ENCODE measurements at regions not wholly inside any gene's neighbourhood (a gene's known extent, or its start where the extent isn't known, plus 50 kb on each side); places are given as distances from the start of the nearest gene placed in this dataset.
"Not testable (repeated sequence)": the region's sequence is repeated elsewhere in the genome, so short reads cannot be mapped to it uniquely, and the experiment has no call there.

- DNase-seq: no peak
Observed at GRCh38 chr5:13081116-13081515, 863.4 kb downstream of the DNAH5 start.

DNA sequence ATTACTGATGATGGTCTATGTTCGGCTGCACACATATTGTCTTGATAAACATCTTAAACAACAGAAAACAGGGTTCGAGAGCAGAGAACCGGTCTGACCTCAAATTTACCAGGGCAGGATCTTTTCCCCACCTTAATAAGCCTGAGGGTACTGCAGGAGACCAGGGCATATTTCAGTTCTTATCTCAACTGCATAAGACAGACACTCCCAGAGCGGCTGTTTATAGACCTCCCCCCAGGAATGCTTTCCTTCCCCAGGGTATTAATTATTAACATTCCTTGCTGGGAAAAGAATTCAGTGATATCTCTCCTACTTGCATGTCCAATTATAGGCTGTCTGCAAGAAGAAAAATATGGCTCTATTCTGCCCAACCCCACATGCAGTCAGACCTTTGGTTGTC is 871.6 kb downstream of the DNAH5 start:
- not testable (repeated sequence) for DNase-seq

- no peak for DNase-seq
Observed at GRCh38 chr5:13063088-13063487, 881.4 kb downstream of the DNAH5 start.

DNA sequence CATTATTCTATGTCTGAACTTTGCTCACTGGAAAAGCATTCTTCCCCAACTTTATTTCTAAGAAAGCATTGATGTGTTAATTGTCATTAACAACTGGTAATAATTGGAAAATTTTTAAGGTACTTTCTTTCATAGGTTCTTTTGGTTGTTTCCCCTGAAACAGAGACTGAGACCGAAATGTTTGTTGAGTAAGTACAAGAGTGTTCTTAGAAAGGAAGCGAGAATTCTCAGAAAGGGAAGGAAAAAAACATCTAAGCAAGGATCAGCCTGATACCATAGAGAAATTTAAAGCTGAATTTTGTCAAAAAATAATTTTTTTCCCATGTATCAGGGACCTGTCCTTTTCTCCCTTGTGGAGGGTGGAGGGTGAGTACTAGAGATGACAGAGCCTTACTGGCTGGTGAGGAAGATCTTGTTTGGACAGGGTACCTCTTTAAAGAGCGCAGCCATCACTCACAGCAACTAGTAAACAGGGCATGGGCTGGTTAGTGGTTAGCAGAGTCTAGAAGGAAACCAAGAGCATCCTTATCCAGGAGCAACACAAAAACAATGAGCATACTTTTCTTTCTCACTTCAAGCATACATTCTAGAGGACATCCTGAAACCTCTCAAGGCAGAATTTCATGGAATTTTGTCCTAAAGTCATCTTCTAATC is 898.5 kb downstream of the DNAH5 start:
- no peak for DNase-seq

GRCh38 chr5:13034061-13034460 is 910.4 kb downstream of the DNAH5 start:
- no peak for DNase-seq

GRCh38 chr5:13029211-13029610 is 915.3 kb downstream of the DNAH5 start:
- DNase-seq: no peak

DNA sequence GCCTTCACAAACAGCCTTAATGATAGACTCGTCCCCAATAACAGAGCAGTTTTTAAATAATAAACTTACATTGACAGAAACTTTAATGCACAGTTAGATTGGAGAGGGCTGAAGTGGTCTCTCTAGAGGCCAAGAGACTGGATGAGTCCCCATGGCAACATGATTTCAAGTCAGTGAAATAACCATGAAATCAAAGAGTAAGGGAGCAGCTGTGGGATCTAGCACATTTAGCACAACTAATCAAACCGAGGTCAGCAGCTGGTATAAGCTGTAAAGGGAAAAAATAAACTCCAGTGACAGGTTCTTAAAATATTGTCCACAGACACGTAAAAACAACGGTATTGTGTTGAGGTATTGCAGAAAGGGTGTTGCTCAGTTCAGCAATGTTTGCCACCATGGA is 916.6 kb downstream of the DNAH5 start:
- DNase-seq: no peak

DNA sequence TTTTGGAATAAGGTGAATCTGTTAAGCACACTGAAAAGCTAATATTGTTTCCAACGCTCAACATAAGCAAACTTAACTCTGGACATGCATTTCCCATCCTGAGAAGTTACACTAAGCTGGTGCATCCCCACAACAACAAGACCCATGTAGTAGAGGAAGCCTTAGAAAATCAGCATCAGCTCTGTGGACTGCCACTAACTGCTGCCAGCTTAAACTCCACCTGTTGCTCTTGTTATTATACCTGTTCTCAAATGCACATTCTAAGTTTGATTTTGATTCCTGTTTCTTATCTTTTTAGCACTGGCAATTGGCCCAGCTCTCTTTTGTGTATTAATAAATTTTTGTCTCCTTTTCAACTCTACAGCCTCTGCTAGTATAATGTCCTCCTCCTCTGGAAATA is 924.8 kb downstream of the DNAH5 start:
- no peak for DNase-seq

DNA sequence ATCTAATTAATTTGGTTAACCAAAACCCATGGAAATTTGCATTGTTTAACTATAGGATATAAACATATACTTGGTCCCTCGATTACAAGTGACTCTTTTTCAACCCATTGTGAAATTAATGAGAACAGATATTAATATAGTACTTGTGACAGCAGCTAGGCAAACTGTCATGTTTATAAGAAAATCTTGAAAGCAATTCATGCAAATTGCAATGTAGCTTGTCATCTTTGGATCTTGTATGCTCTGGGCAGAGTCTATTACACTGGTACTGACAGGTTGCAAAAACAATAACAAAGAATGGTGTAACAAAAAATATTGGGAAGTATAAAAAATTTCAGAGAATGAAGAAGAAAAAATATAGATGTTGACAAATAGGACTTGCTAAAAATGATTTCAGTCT is 941.0 kb downstream of the DNAH5 start:
- DNase-seq: no peak

DNA sequence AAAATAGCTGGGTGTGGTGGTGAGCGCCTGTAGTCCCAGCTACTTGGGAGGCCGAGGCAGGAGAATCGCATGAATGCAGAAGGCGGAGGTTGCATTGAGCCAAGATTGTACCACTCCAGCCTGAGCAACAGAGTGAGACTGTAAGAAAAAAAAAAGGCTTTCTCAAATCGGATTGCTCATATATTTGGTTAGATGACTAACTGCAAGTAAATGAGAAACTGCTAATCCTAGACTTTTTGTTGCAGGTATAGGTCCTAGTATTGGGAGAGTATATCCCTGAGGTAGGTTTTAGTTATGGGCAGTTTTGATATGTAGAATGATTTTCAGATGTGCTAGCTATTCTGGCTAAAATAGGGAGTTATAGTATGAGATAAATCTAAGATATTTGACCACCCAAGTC is 944.8 kb downstream of the DNAH5 start:
- DNase-seq: no peak

- no peak for DNase-seq
Observed at GRCh38 chr5:12985142-12985541, 959.3 kb downstream of the DNAH5 start.

DNA sequence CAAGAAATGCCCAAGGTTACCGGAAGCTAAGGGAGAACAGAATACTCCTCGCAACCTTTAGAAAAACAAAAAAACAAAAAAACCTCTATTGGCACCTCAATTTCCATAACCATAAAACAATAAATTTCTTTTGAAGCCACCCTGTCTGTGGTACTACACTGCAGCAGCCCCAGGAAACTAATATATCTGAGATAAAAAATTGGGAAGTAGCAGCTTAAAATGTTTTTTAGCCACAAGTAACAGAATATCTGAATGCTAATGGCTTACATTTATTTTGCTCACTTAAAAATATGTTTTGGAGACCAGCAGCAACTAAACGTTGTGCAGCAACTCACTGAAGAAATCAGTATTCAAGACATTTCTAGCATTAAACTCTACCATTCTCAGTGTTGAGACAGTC is 969.6 kb downstream of the DNAH5 start:
- no peak for DNase-seq

- no peak for DNase-seq
Observed at GRCh38 chr5:12965804-12966203, 978.7 kb downstream of the DNAH5 start.

- no peak for DNase-seq
Observed at GRCh38 chr5:12959713-12960112, 984.8 kb downstream of the DNAH5 start.

GRCh38 chr5:12952409-12952808 is 992.1 kb downstream of the DNAH5 start:
- DNase-seq: no peak

DNA sequence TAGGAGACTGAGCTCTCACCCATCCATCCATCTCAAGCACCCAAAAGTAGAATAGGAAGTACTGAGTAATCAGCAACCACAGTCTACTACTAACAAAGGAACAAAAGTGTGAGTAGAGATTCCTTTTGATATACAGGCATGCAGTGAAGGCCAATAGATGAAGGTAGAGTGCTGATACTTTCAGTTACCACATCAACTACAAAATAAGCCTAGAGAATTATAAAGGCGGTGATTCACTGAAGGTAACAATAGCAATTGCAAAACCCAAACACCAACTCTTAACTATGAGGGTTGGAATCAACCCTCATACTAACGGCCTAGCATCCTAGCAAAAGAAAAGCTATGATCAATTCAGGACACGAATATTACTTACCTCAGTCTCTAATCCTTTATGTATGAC is 992.6 kb downstream of the DNAH5 start:
- no peak for DNase-seq

DNA sequence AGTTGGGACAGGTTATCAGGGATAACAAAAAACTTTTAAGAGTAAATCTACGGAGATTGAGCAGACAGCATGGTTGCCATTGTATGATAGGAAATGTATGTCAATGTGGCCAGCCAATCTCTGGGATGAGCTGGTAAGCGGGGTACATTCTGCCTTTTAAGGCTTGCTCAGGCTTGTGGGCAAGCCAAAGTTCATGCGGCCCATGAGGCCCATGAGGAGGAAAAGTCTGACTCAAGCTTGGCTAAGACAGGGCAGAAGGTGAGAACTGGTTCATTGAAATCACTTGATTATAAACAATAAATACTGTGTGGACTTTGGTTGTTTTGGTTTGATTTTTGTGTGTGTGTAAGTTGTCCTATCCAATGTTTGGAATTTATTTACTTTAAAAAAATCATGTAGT is 997.1 kb downstream of the DNAH5 start:
- DNase-seq: no peak

DNA sequence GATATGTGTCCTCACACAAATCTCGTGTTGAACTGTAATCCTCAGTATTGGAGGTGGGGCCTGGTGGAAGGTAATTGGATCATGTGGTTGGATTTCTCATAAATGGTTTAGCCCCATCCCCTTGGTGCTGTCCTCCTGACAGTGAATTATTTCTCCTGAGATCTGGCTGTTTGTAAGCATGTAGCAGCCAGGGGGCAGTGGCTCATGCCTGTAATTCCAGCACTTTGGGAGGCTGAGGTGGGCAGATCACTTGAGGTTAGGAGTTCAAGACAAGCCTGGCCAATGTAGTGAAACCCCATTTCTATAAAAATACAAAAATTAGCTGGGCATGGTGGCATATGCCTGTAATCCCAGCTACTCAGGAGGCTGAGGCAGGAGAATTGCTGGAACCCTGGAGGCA is 999.0 kb downstream of the DNAH5 start:
- DNase-seq: not testable (repeated sequence)

DNA sequence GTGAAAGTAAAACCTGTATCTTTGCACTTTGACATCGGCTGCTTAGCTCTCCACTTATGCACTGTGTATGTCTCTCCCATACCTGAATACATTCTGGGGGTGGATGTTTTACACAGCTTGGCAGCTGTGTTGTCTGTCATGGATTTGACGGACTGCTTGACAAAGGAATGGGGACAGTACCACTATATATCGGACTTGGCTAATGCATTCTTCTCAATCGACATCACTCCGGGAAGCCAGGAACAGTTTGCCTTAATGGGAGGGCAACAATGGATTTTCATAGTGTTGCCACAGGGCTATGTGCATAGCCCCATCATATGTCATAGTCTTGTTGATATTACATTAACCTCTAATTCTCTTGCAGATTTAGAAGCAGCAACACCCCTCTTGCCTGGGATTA is 1008.3 kb downstream of the DNAH5 start:
- no peak for DNase-seq

DNA sequence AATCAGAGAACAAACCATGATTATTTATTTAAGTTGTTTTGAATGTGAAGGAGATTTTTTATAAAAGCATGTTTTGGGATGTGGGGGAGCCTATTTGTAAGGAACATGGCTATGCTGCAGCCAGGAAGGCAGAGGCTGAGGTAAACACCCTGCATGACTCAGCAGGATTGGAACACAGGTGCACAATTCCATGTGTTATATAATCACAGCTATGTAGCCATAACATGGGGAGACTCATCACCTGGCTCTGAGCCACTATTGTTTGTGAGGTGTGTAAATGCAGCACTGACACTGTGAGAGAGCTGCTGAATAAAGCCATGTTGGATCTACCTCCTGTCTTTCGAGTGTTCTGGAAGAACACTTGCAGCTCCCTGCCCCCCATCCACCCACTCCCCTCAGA is 1009.8 kb downstream of the DNAH5 start:
- no peak for DNase-seq

- no peak for DNase-seq
Observed at GRCh38 chr5:12920527-12920926, 1016.3 kb upstream of the CTNND2 start.

GRCh38 chr5:12911156-12911555 is 1006.9 kb upstream of the CTNND2 start:
- DNase-seq: no peak

DNA sequence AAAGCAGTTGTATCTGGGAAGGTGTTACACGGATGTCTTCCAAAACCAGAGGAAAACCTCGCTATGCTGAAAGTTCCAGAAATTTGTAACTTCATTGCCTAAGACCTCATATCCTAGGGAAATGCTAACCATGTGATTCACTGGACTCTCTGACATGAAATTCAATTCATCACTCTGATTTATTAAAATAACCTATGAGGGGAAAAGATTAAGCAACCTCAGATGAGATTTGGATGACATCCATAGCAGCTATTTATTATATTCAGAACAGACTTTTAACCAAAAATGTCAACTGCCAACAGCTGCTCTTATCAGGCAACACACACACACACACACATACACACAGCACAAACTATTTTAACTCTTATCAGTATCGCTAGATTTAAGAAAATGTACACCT is 1006.4 kb upstream of the CTNND2 start:
- DNase-seq: no peak

DNA sequence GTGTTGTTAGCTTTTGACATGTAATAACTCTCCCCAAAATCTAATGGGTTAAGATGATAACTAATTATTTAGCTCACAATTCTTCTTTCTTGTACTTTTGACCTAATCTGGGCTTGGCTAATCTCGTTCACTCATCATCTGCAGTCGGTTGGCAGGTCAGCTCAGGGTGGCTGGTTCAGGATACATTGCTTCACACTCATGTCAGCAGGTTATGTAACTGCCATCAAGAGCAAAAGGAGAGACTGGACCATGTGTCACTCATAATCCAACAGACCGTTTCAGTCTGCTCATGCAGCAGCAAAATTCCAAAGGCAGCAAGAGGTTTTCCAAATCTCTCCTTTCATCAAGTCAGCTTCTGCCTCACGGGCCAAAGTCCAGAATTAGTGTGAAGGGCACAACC is 998.4 kb upstream of the CTNND2 start:
- no peak for DNase-seq

Measured in anterior cingulate cortex (tissue), 58 donors.